ENCODE measurements at regions not wholly inside any gene's neighbourhood (a gene's known extent, or its start where the extent isn't known, plus 50 kb on each side); places are given as distances from the start of the nearest gene placed in this dataset.

- Histone ChIP-seq H3K4me1 (peaks cover 0 to 7% of the 10 kb centered on the region in 2 donors), H3K9me3 (no peaks in the 10 kb centered on the region), H3K27me3 (no peaks in the 10 kb centered on the region), H3K36me3 (no peaks in the 10 kb centered on the region), H3K4me3 (no peak overlapping the region), H3K27ac (no peak overlapping the region)
- no peak for TF ChIP-seq CTCF (IDR thresholded peaks at IDR 0.05)
- no peak for DNase-seq (ENCODE audit: low spot score)
Measured at GRCh38 chr21:16078382-16078781, 348.6 kb downstream of the USP25 start.

- H3K27ac ChIP-seq = no peak overlapping the region
- DNase-seq (ENCODE audit: low spot score) = no peak
- no peak for TF ChIP-seq CTCF (IDR thresholded peaks at IDR 0.05)
- H3K4me3 ChIP-seq = no peak overlapping the region
- no peaks in the 10 kb centered on the region for H3K9me3 ChIP-seq
- peaks cover 0 to 7% of the 10 kb centered on the region in 2 donors for H3K4me1 ChIP-seq
- no peaks in the 10 kb centered on the region for H3K27me3 ChIP-seq
- no peaks in the 10 kb centered on the region for H3K36me3 ChIP-seq
Measured at GRCh38 chr21:16079830-16080229, 350.0 kb downstream of the USP25 start.

- DNase-seq (ENCODE audit: low spot score) = no peak
- no peak for TF ChIP-seq CTCF (IDR thresholded peaks at IDR 0.05)
Measured at GRCh38 chr21:16081304-16081703, 351.5 kb downstream of the USP25 start.

GRCh38 chr21:16082038-16082816 lies 352.4 kb downstream of the USP25 start:
- H3K27me3 ChIP-seq = no peaks in the 10 kb centered on the region
- DNase-seq (ENCODE audit: low spot score) = no peak
- peak; percentile 42 to 70 for TF ChIP-seq CTCF (IDR thresholded peaks at IDR 0.05)
- H3K4me3 ChIP-seq = no peak overlapping the region
- H3K36me3 ChIP-seq = no peaks in the 10 kb centered on the region
- peak overlapping the region in 1 of 2 donors; percentile 27 for H3K27ac ChIP-seq
- H3K4me1 ChIP-seq = peaks cover 0 to 7% of the 10 kb centered on the region in 2 donors
- no peaks in the 10 kb centered on the region for H3K9me3 ChIP-seq

More at GRCh38 chr21:16081304-16081703, 351.5 kb downstream of the USP25 start:
- Histone ChIP-seq H3K4me1 (peaks cover 0 to 7% of the 10 kb centered on the region in 2 donors), H3K9me3 (no peaks in the 10 kb centered on the region), H3K27ac (no peak overlapping the region), H3K27me3 (no peaks in the 10 kb centered on the region), H3K36me3 (no peaks in the 10 kb centered on the region), H3K4me3 (no peak overlapping the region)

- Histone ChIP-seq H3K9me3 (no peaks in the 10 kb centered on the region), H3K27ac (peak overlapping the region in 1 of 2 donors; percentile 54), H3K4me1 (peaks cover 0 to 7% of the 10 kb centered on the region in 2 donors), H3K27me3 (no peaks in the 10 kb centered on the region), H3K36me3 (no peaks in the 10 kb centered on the region), H3K4me3 (no peak overlapping the region)
- no peak for TF ChIP-seq CTCF (IDR thresholded peaks at IDR 0.05)
- peak; percentile 78 for DNase-seq (ENCODE audit: low spot score)
Measured at GRCh38 chr21:16084776-16085364, 355.1 kb downstream of the USP25 start.
